DND-41 (cell line): ENCODE measurements at regions not wholly inside any gene's neighbourhood (a gene's known extent, or its start where the extent isn't known, plus 50 kb on each side); places are given as distances from the start of the nearest gene placed in this dataset.

Source experiments
- ATAC-seq: fragments of 200-7000 bp; cut with Tn5 transposase; 3 replicates; pipeline ENCODE4 v1.9.1; 2021; ENCODE audit warnings: low read depth; ENCODE audit not compliant: insufficient read depth
- DNase-seq: peaks from one replicate; pipeline ENCODE4 v3.0.0-alpha.2; 2020
- H2AFZ ChIP-seq: 2 replicates; pipeline ENCODE4 v1.6.0; 2012; ENCODE audit warnings: low read depth, low read length
- H3K27ac ChIP-seq: 2 replicates; pipeline ENCODE4 v1.5.1; 2012; ENCODE audit warnings: low read length, inconsistent platforms
- H3K27me3 ChIP-seq: fragments of 200-600 bp; sonication (generic); 2 replicates; pipeline ENCODE4 v1.6.0; 2012; ENCODE audit warnings: low read length, mild to moderate bottlenecking, inconsistent platforms; ENCODE audit not compliant: insufficient read depth, poor library complexity
- H3K36me3 ChIP-seq: 2 replicates; pipeline ENCODE4 v1.5.1; 2012; ENCODE audit warnings: low read length, inconsistent platforms; ENCODE audit not compliant: insufficient read depth
- H3K4me1 ChIP-seq: 2 replicates; pipeline ENCODE4 v1.5.1; 2012; ENCODE audit warnings: mild to moderate bottlenecking, low read length; ENCODE audit not compliant: insufficient read depth
- H3K4me2 ChIP-seq: 2 replicates; pipeline ENCODE4 v1.6.0; 2012; ENCODE audit warnings: mild to moderate bottlenecking, moderate library complexity, low read length, inconsistent platforms; ENCODE audit not compliant: insufficient read depth
- H3K4me3 ChIP-seq, 2 experiments: fragments of 200-600 bp in 1 of 2; shearing (Covaris generic) in 1 of 2; 2 replicates each; pipeline ENCODE4 v1.5.1; 2012 to 2016; ENCODE audit warnings: inconsistent platforms in 2 of 2, low read length in 2 of 2, mild to moderate bottlenecking in 2 of 2, low read depth in 1 of 2, moderate library complexity in 1 of 2
- H3K79me2 ChIP-seq: 2 replicates; pipeline ENCODE4 v1.6.0; 2012; ENCODE audit warnings: low read length, inconsistent platforms; ENCODE audit not compliant: insufficient read depth
- H3K9ac ChIP-seq: 2 replicates; pipeline ENCODE4 v1.6.0; 2012; ENCODE audit warnings: low read depth, mild to moderate bottlenecking, inconsistent platforms, low read length, moderate library complexity
- H3K9me3 ChIP-seq: 2 replicates; pipeline ENCODE4 v1.5.1; 2012; ENCODE audit warnings: low read length, moderate library complexity, mild to moderate bottlenecking, inconsistent platforms; ENCODE audit not compliant: insufficient read depth, severe bottlenecking
- H4K20me1 ChIP-seq: 2 replicates; pipeline ENCODE4 v1.6.0; 2012; ENCODE audit warnings: low read length; ENCODE audit not compliant: insufficient read depth
- EZH2 ChIP-seq: IDR thresholded peaks from 3 replicates; pipeline ENCODE4 v1.6.1; 2012; ENCODE audit warnings: borderline replicate concordance, low read depth, mild to moderate bottlenecking, moderate library complexity, low read length, inconsistent platforms; ENCODE audit not compliant: severe bottlenecking
- TF ChIP-seq, protein P1 (sequence below): IDR thresholded peaks from 2 replicates; pipeline ENCODE4 v1.5.1; 2012; ENCODE audit warnings: borderline replicate concordance, low read length, moderate library complexity, mild to moderate bottlenecking; ENCODE audit not compliant: poor library complexity, severe bottlenecking; ENCODE audit errors: extremely low read depth

GRCh38 chr9:135338546-135338945, 141.0 kb upstream of the PPP1R26 start:
- Histone ChIP-seq H3K4me3 (no peak overlapping the region), H3K79me2 (no peaks in the 10 kb centered on the region), H3K4me2 (no peak overlapping the region), H3K36me3 (no peaks in the 10 kb centered on the region), H3K4me1 (no peaks in the 10 kb centered on the region), H3K27me3 (no peaks in the 10 kb centered on the region), H3K27ac (no peak overlapping the region), H2AFZ (no peak overlapping the region), H4K20me1 (peaks cover 4% of the 10 kb centered on the region; the same call in 1 of the 2 replicates), H3K9me3 (no peaks in the 10 kb centered on the region), H3K9ac (no peak overlapping the region)
- TF ChIP-seq, protein P1, sequence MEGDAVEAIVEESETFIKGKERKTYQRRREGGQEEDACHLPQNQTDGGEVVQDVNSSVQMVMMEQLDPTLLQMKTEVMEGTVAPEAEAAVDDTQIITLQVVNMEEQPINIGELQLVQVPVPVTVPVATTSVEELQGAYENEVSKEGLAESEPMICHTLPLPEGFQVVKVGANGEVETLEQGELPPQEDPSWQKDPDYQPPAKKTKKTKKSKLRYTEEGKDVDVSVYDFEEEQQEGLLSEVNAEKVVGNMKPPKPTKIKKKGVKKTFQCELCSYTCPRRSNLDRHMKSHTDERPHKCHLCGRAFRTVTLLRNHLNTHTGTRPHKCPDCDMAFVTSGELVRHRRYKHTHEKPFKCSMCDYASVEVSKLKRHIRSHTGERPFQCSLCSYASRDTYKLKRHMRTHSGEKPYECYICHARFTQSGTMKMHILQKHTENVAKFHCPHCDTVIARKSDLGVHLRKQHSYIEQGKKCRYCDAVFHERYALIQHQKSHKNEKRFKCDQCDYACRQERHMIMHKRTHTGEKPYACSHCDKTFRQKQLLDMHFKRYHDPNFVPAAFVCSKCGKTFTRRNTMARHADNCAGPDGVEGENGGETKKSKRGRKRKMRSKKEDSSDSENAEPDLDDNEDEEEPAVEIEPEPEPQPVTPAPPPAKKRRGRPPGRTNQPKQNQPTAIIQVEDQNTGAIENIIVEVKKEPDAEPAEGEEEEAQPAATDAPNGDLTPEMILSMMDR = no peak
- TF ChIP-seq EZH2 = no peak
- ATAC-seq = no peak
- no peak for DNase-seq

DNA sequence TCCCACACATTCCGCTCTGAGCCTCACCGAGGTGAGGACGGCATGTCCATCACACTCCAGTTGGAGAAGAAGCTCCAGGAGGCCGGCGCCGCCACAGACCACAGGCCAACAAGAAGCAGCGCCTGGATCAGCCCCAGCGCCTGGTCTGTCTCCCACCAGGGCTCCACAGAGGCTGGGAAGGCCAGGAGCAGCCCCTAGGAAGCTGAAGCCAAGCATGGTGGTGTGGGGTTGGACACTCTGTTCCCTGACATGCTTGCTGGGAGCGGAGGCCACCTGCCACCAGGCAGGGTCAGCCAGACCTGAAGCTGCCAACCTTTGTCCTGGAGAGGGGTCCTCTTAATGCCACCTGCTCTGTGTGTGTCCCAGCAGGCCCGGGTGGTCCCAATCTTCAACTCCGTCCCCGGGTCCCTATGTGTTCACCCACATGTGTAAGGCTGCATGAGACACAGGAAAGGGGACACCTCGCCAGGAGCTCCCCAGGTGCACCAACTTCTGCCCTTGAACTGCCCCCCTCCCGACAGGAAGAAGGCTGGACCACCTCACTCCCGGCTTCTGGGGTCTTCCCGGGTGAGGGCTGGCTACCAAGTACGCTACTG, 140.1 kb upstream of the PPP1R26 start:
- Histone ChIP-seq H3K27ac (no peak overlapping the region), H3K4me3 (no peak overlapping the region), H3K9ac (no peak overlapping the region), H3K36me3 (no peaks in the 10 kb centered on the region), H3K4me1 (no peaks in the 10 kb centered on the region), H3K79me2 (no peaks in the 10 kb centered on the region), H3K27me3 (no peaks in the 10 kb centered on the region), H3K4me2 (no peak overlapping the region), H3K9me3 (no peaks in the 10 kb centered on the region), H2AFZ (no peak overlapping the region), H4K20me1 (peaks cover 4% of the 10 kb centered on the region; the same call in 1 of the 2 replicates)
- ATAC-seq = no peak
- no peak for DNase-seq
- TF ChIP-seq, protein P1 = no peak
- TF ChIP-seq EZH2 = no peak

GRCh38 chr9:135340143-135340655, 139.4 kb upstream of the PPP1R26 start:
- Histone ChIP-seq H3K27me3 (no peaks in the 10 kb centered on the region), H3K27ac (no peak overlapping the region), H2AFZ (no peak overlapping the region), H3K4me1 (no peaks in the 10 kb centered on the region), H3K79me2 (no peaks in the 10 kb centered on the region), H3K4me2 (no peak overlapping the region), H4K20me1 (peaks cover 4% of the 10 kb centered on the region; the same call in 1 of the 2 replicates), H3K9ac (no peak overlapping the region), H3K9me3 (no peaks in the 10 kb centered on the region), H3K36me3 (no peaks in the 10 kb centered on the region), H3K4me3 (no peak overlapping the region)
- DNase-seq = no peak
- TF ChIP-seq, protein P1 = no peak
- no peak for TF ChIP-seq EZH2
- no peak for ATAC-seq
